ENCODE measurements at regions not wholly inside any gene's neighbourhood (a gene's known extent, or its start where the extent isn't known, plus 50 kb on each side); places are given as distances from the start of the nearest gene placed in this dataset.

GRCh38 chr4:30191902-30192301 is 528.3 kb upstream of the PCDH7 start:
- Histone ChIP-seq H4K20me1 (ENCODE audit: insufficient read depth) (no peaks in the 10 kb centered on the region), H3K4me1 (ENCODE audit: control insufficient read depth in 1 of 2, insufficient read depth in 2 of 2, low read length in 2 of 2) (no peaks in the 10 kb centered on the region), H3K79me2 (ENCODE audit: insufficient read depth, low read length) (no peaks in the 10 kb centered on the region), H3K27ac (ENCODE audit: low read depth, low read length) (no peak overlapping the region), H3K9me3 (ENCODE audit: control insufficient read depth in 1 of 2, insufficient read depth in 1 of 2, low read depth in 1 of 2, low read length in 2 of 2) (no peaks in the 10 kb centered on the region), H3K36me3 (ENCODE audit: control insufficient read depth in 1 of 2, insufficient read depth in 2 of 2, low read length in 2 of 2) (no peaks in the 10 kb centered on the region), H3K4me3 (replicated peaks in 1 of 2; ENCODE audit: low read depth in 1 of 2, low read length in 2 of 2) (no peak overlapping the region), H3K27me3 (ENCODE audit: insufficient read depth, low read length) (no peaks in the 10 kb centered on the region), H3K9me2 (ENCODE audit: insufficient read depth) (no peaks in the 10 kb centered on the region), H3K4me2 (ENCODE audit: low read length) (no peak overlapping the region), H3K9ac (ENCODE audit: low read length) (no peak overlapping the region), H2AFZ (ENCODE audit: low read depth, low read length, poor library complexity, severe bottlenecking) (no peak overlapping the region)
- no TSS peak for BruUV-seq (replicated peaks)
- ChIA-PET CTCF (no interaction called here), POLR2A (no interaction called here), RAD21 (ENCODE audit: low non-redundant PET in 1 of 2, low total read pairs in 2 of 2, uncharacterized antibody in 2 of 2, unreplicated experiment in 2 of 2) (no interaction called here)
- no peak for ATAC-seq
- intact Hi-C loops (cut with micrococcal nuclease) = no loop called here
- no peak for DNase-seq (ENCODE audit: low read depth, low spot score)
- TF ChIP-seq ELF1 (IDR thresholded peaks at IDR 0.05; ENCODE audit: borderline replicate concordance, low read depth) (no peak), MAX (IDR thresholded peaks at IDR 0.05) (no peak), SIN3A (IDR thresholded peaks at IDR 0.05; ENCODE audit: low read depth) (no peak), CTCF (IDR thresholded peaks at IDR 0.05 in 2 of 3, conservative IDR thresholded peaks at IDR 0.05 in 1 of 3; ENCODE audit: borderline replicate concordance in 1 of 3, insufficient read depth in 1 of 3, low read depth in 2 of 3, low read length in 2 of 3) (no peak), CEBPB (IDR thresholded peaks at IDR 0.05; ENCODE audit: low read depth) (no peak), YY1 (IDR thresholded peaks at IDR 0.05; ENCODE audit: extremely low read depth, insufficient replicate concordance, low read depth, low read length) (no peak), POLR2AphosphoS5 (IDR thresholded peaks at IDR 0.05; ENCODE audit: low read depth, low read length) (no peak), FOSL1 (IDR thresholded peaks at IDR 0.05; ENCODE audit: low read depth) (no peak), CBX3 (IDR thresholded peaks at IDR 0.05; ENCODE audit: low read depth) (no peak), RAD21 (IDR thresholded peaks at IDR 0.05; ENCODE audit: low read depth) (no peak), SP1 (IDR thresholded peaks at IDR 0.05; ENCODE audit: low read depth) (no peak), ATF3 (IDR thresholded peaks at IDR 0.05) (no peak), EGR1 (IDR thresholded peaks at IDR 0.05; ENCODE audit: low read depth) (no peak), EZH2 (IDR thresholded peaks at IDR 0.05) (no peak), TCF7L2 (IDR thresholded peaks at IDR 0.05; ENCODE audit: borderline replicate concordance, extremely low read depth, insufficient read depth, insufficient read length) (no peak), ZNF274 (IDR thresholded peaks at IDR 0.05; ENCODE audit: low read depth, low read length) (no peak)
- TF ChIP-seq, protein P1, sequence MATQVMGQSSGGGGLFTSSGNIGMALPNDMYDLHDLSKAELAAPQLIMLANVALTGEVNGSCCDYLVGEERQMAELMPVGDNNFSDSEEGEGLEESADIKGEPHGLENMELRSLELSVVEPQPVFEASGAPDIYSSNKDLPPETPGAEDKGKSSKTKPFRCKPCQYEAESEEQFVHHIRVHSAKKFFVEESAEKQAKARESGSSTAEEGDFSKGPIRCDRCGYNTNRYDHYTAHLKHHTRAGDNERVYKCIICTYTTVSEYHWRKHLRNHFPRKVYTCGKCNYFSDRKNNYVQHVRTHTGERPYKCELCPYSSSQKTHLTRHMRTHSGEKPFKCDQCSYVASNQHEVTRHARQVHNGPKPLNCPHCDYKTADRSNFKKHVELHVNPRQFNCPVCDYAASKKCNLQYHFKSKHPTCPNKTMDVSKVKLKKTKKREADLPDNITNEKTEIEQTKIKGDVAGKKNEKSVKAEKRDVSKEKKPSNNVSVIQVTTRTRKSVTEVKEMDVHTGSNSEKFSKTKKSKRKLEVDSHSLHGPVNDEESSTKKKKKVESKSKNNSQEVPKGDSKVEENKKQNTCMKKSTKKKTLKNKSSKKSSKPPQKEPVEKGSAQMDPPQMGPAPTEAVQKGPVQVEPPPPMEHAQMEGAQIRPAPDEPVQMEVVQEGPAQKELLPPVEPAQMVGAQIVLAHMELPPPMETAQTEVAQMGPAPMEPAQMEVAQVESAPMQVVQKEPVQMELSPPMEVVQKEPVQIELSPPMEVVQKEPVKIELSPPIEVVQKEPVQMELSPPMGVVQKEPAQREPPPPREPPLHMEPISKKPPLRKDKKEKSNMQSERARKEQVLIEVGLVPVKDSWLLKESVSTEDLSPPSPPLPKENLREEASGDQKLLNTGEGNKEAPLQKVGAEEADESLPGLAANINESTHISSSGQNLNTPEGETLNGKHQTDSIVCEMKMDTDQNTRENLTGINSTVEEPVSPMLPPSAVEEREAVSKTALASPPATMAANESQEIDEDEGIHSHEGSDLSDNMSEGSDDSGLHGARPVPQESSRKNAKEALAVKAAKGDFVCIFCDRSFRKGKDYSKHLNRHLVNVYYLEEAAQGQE (IDR thresholded peaks at IDR 0.05; ENCODE audit: low read depth) = no peak

All from HCT116 (cell line).